22Rv1 (cell line): ENCODE measurements at regions not wholly inside any gene's neighbourhood (a gene's known extent, or its start where the extent isn't known, plus 50 kb on each side); places are given as distances from the start of the nearest gene placed in this dataset.

Experiments
- H3K27ac ChIP-seq: fragments of 450-650 bp; 2 replicates; pipeline ENCODE4 v1.5.1; 2017
- CTCF ChIP-seq: fragments of 450-650 bp; IDR thresholded peaks from 2 replicates; pipeline ENCODE4 v1.5.1; 2017; ENCODE audit warnings: mild to moderate bottlenecking
- ZFX ChIP-seq: fragments of 450-650 bp; IDR thresholded peaks from 2 replicates; pipeline ENCODE4 v1.6.1; 2017; ENCODE audit warnings: antibody characterized with exemption, borderline replicate concordance

GRCh38 chr6:14913931-14914330 is 331.9 kb upstream of the JARID2 start:
- no peak overlapping the region for H3K27ac ChIP-seq
- no peak for TF ChIP-seq ZFX
- no peak for TF ChIP-seq CTCF

- no peak for TF ChIP-seq CTCF
- no peak for TF ChIP-seq ZFX
- no peak overlapping the region for H3K27ac ChIP-seq
Measured at GRCh38 chr6:14915888-14916832, 329.7 kb upstream of the JARID2 start.

GRCh38 chr6:14917109-14917910 is 328.6 kb upstream of the JARID2 start:
- no peak for TF ChIP-seq ZFX
- TF ChIP-seq CTCF = no peak

GRCh38 chr6:14918200-14918907 is 327.5 kb upstream of the JARID2 start:
- TF ChIP-seq CTCF (no peak), ZFX (no peak)
- no peak overlapping the region for H3K27ac ChIP-seq

More at GRCh38 chr6:14917109-14917910, 328.6 kb upstream of the JARID2 start:
- H3K27ac ChIP-seq = no peak overlapping the region

GRCh38 chr6:14919038-14919670 is 326.7 kb upstream of the JARID2 start:
- TF ChIP-seq ZFX (no peak), CTCF (no peak)
- no peak overlapping the region for H3K27ac ChIP-seq

GRCh38 chr6:14920276-14920675 is 325.6 kb upstream of the JARID2 start:
- no peak overlapping the region for H3K27ac ChIP-seq
- TF ChIP-seq CTCF = no peak
- TF ChIP-seq ZFX = no peak
